ENCODE measurements at regions not wholly inside any gene's neighbourhood (a gene's known extent, or its start where the extent isn't known, plus 50 kb on each side); places are given as distances from the start of the nearest gene placed in this dataset.
"Not testable (repeated sequence)": the region's sequence is repeated elsewhere in the genome, so short reads cannot be mapped to it uniquely, and the experiment has no call there.

DNA sequence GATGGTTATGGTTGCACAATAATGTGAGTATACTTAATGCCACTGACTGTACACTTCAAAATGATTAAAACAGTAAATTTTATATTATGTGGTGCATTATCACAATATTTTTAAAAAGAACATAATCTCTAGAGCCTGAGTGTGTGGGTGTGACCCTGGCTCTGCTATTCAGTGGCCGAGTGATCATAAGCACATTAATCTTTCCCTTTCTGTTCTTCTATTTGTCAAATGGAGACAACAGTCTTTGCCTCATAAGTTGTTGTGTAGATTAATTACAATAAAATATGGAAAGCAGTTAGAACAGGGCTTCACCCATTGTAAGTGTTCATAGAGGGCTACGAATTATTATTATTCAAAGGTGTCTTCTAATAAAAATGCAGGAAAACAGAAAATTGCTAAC, 548.6 kb downstream of the HTR1B start:
- H3K27ac Mint-ChIP-seq, result no peak overlapping the region
- H3K4me3 Mint-ChIP-seq, result no peak overlapping the region
- H3K4me3 ChIP-seq (ENCODE audit: low read length in 2 of 2), result no peak overlapping the region
- intact Hi-C loops (cut with micrococcal nuclease), result no loop called here
- ChIA-PET CTCF (ENCODE audit: partially characterized antibody) (no interaction called here), POLR2A (ENCODE audit: partially characterized antibody) (no interaction called here)
- no peaks in the 10 kb centered on the region for H3K27me3 Mint-ChIP-seq
- H3K36me3 Mint-ChIP-seq, result no peaks in the 10 kb centered on the region
- no peaks in the 10 kb centered on the region for H3K27me3 ChIP-seq (ENCODE audit: insufficient read depth, low read length)
- H3K9me3 ChIP-seq (ENCODE audit: control insufficient read depth in 1 of 2, low read length in 2 of 2), result no peaks in the 10 kb centered on the region
- no peak for DNase-seq
- H3K36me3 ChIP-seq (ENCODE audit: insufficient read depth, low read length), result no peaks in the 10 kb centered on the region
- no peak overlapping the region for H3K27ac ChIP-seq (ENCODE audit: low read depth, low read length)
- no peaks in the 10 kb centered on the region for H3K4me1 ChIP-seq (ENCODE audit: insufficient read depth, low read length)
- peaks cover 0 to 6% (median 0%) of the 10 kb centered on the region in 8 donors for H3K9me3 Mint-ChIP-seq
- no peaks in the 10 kb centered on the region for H3K4me1 Mint-ChIP-seq

GRCh38 chr6:76905541-76905940, 557.8 kb downstream of the HTR1B start:
- H3K4me1 ChIP-seq (ENCODE audit: insufficient read depth, low read length); H3K36me3 ChIP-seq (ENCODE audit: insufficient read depth, low read length); H3K4me3 Mint-ChIP-seq; H3K27ac Mint-ChIP-seq; H3K27me3 ChIP-seq (ENCODE audit: insufficient read depth, low read length); H3K36me3 Mint-ChIP-seq; CTCF ChIA-PET (ENCODE audit: partially characterized antibody); H3K9me3 ChIP-seq (ENCODE audit: control insufficient read depth in 1 of 2, low read length in 2 of 2); H3K27ac ChIP-seq (ENCODE audit: low read depth, low read length); POLR2A ChIA-PET (ENCODE audit: partially characterized antibody); DNase-seq; H3K27me3 Mint-ChIP-seq; intact Hi-C loops (cut with micrococcal nuclease); H3K4me1 Mint-ChIP-seq; H3K4me3 ChIP-seq (ENCODE audit: low read length in 2 of 2): not testable (repeated sequence)
- peaks cover 0 to 11% (median 4%) of the 10 kb centered on the region in 8 donors for H3K9me3 Mint-ChIP-seq

GRCh38 chr6:76892542-76892941, 570.7 kb downstream of the HTR1B start:
- Mint-ChIP-seq H3K27ac (no peak overlapping the region), H3K36me3 (no peaks in the 10 kb centered on the region), H3K9me3 (peaks cover 1 to 27% (median 10%) of the 10 kb centered on the region in 8 donors), H3K4me3 (no peak overlapping the region), H3K4me1 (no peaks in the 10 kb centered on the region), H3K27me3 (no peaks in the 10 kb centered on the region)
- Histone ChIP-seq H3K4me3 (ENCODE audit: low read length in 2 of 2) (no peak overlapping the region), H3K4me1 (ENCODE audit: insufficient read depth, low read length) (no peaks in the 10 kb centered on the region), H3K36me3 (ENCODE audit: insufficient read depth, low read length) (no peaks in the 10 kb centered on the region), H3K9me3 (ENCODE audit: control insufficient read depth in 1 of 2, low read length in 2 of 2) (no peaks in the 10 kb centered on the region), H3K27ac (ENCODE audit: low read depth, low read length) (no peak overlapping the region), H3K27me3 (ENCODE audit: insufficient read depth, low read length) (no peaks in the 10 kb centered on the region)
- DNase-seq, result no peak
- POLR2A ChIA-PET (ENCODE audit: partially characterized antibody), result no interaction called here
- CTCF ChIA-PET (ENCODE audit: partially characterized antibody), result no interaction called here
- intact Hi-C loops (cut with micrococcal nuclease), result no loop called here

GRCh38 chr6:76888351-76888750, 574.9 kb downstream of the HTR1B start:
- ChIA-PET CTCF (ENCODE audit: partially characterized antibody) (no interaction called here), POLR2A (ENCODE audit: partially characterized antibody) (no interaction called here)
- Histone ChIP-seq H3K9me3 (ENCODE audit: control insufficient read depth in 1 of 2, low read length in 2 of 2) (no peaks in the 10 kb centered on the region), H3K4me3 (ENCODE audit: low read length in 2 of 2) (no peak overlapping the region), H3K4me1 (ENCODE audit: insufficient read depth, low read length) (no peaks in the 10 kb centered on the region), H3K36me3 (ENCODE audit: insufficient read depth, low read length) (no peaks in the 10 kb centered on the region), H3K27me3 (ENCODE audit: insufficient read depth, low read length) (no peaks in the 10 kb centered on the region), H3K27ac (ENCODE audit: low read depth, low read length) (no peak overlapping the region)
- no peaks in the 10 kb centered on the region for H3K27me3 Mint-ChIP-seq
- peaks cover 0 to 17% (median 2%) of the 10 kb centered on the region in 8 donors for H3K9me3 Mint-ChIP-seq
- no peaks in the 10 kb centered on the region for H3K36me3 Mint-ChIP-seq
- H3K4me1 Mint-ChIP-seq, result no peaks in the 10 kb centered on the region
- no peak for DNase-seq
- H3K27ac Mint-ChIP-seq, result no peak overlapping the region
- intact Hi-C loops (cut with micrococcal nuclease), result no loop called here
- H3K4me3 Mint-ChIP-seq, result no peak overlapping the region

DNA sequence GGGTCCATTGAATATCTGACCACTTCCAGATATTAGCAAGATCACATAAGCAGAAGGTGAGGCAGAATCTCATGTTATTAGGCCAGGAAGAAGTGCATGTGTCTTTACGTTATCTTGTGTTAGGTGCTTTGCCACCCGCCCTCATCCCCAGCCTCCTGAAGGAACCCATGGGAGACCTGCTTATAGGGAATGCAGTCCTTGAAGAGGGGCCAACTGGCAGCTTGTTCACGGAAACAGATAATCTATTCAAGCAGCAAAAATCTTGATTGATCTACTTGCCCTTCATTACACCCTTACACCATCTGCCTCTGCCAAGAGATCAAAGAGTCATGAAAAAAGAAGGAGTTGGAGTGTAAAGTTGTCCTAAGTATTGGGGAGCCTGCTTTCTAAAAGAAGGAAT, 576.4 kb downstream of the HTR1B start:
- no peak for DNase-seq
- no peaks in the 10 kb centered on the region for H3K4me1 ChIP-seq (ENCODE audit: insufficient read depth, low read length)
- H3K36me3 ChIP-seq (ENCODE audit: insufficient read depth, low read length), result no peaks in the 10 kb centered on the region
- no peaks in the 10 kb centered on the region for H3K27me3 ChIP-seq (ENCODE audit: insufficient read depth, low read length)
- no peaks in the 10 kb centered on the region for H3K9me3 ChIP-seq (ENCODE audit: control insufficient read depth in 1 of 2, low read length in 2 of 2)
- ChIA-PET POLR2A (ENCODE audit: partially characterized antibody) (no interaction called here), CTCF (ENCODE audit: partially characterized antibody) (no interaction called here)
- no peaks in the 10 kb centered on the region for H3K4me1 Mint-ChIP-seq
- H3K27ac ChIP-seq (ENCODE audit: low read depth, low read length), result no peak overlapping the region
- H3K36me3 Mint-ChIP-seq, result no peaks in the 10 kb centered on the region
- H3K27me3 Mint-ChIP-seq, result no peaks in the 10 kb centered on the region
- intact Hi-C loops (cut with micrococcal nuclease), result no loop called here
- H3K4me3 Mint-ChIP-seq, result no peak overlapping the region
- H3K9me3 Mint-ChIP-seq, result peaks cover 0 to 19% (median 3%) of the 10 kb centered on the region in 8 donors
- no peak overlapping the region for H3K27ac Mint-ChIP-seq
- no peak overlapping the region for H3K4me3 ChIP-seq (ENCODE audit: low read length in 2 of 2)

DNA sequence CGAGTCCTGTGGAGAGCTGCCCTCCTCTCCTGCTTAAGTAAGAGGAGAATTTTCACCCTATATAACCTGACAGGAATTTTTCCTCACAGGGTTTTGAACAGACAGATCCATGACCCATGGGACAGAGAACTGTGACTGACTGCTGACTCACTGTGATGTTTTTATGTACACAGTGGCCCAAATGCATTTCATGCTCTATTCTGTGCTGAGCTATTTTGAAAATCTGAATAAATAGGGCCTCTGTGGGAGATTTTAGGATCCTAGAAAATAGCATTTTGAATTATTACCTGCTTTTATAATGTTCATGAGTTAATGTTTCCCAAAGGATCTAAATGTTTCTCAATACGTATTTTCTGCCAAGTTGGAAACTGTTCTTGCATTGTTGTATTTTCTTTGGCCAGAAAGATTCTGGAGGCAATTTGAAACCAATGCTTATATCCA, 577.4 kb downstream of the HTR1B start:
- no peak overlapping the region for H3K27ac Mint-ChIP-seq
- ChIA-PET POLR2A (ENCODE audit: partially characterized antibody) (no interaction called here), CTCF (ENCODE audit: partially characterized antibody) (no interaction called here)
- no peaks in the 10 kb centered on the region for H3K27me3 Mint-ChIP-seq
- no peak overlapping the region for H3K4me3 Mint-ChIP-seq
- Histone ChIP-seq H3K4me3 (ENCODE audit: low read length in 2 of 2) (no peak overlapping the region), H3K4me1 (ENCODE audit: insufficient read depth, low read length) (no peaks in the 10 kb centered on the region), H3K36me3 (ENCODE audit: insufficient read depth, low read length) (no peaks in the 10 kb centered on the region), H3K27ac (ENCODE audit: low read depth, low read length) (no peak overlapping the region), H3K27me3 (ENCODE audit: insufficient read depth, low read length) (no peaks in the 10 kb centered on the region), H3K9me3 (ENCODE audit: control insufficient read depth in 1 of 2, low read length in 2 of 2) (no peaks in the 10 kb centered on the region)
- intact Hi-C loops (cut with micrococcal nuclease), result no loop called here
- H3K36me3 Mint-ChIP-seq, result no peaks in the 10 kb centered on the region
- peaks cover 0 to 19% (median 3%) of the 10 kb centered on the region in 8 donors for H3K9me3 Mint-ChIP-seq
- DNase-seq, result no peak
- H3K4me1 Mint-ChIP-seq, result no peaks in the 10 kb centered on the region

- Histone ChIP-seq H3K27me3 (ENCODE audit: insufficient read depth, low read length) (no peaks in the 10 kb centered on the region), H3K4me1 (ENCODE audit: insufficient read depth, low read length) (no peaks in the 10 kb centered on the region), H3K9me3 (ENCODE audit: control insufficient read depth in 1 of 2, low read length in 2 of 2) (no peaks in the 10 kb centered on the region), H3K27ac (ENCODE audit: low read depth, low read length) (no peak overlapping the region), H3K4me3 (ENCODE audit: low read length in 2 of 2) (no peak overlapping the region), H3K36me3 (ENCODE audit: insufficient read depth, low read length) (no peaks in the 10 kb centered on the region)
- peaks cover 0 to 25% (median 4%) of the 10 kb centered on the region in 8 donors for H3K9me3 Mint-ChIP-seq
- H3K27me3 Mint-ChIP-seq, result no peaks in the 10 kb centered on the region
- no peaks in the 10 kb centered on the region for H3K36me3 Mint-ChIP-seq
- DNase-seq, result no peak
- no peak overlapping the region for H3K4me3 Mint-ChIP-seq
- H3K27ac Mint-ChIP-seq, result no peak overlapping the region
- ChIA-PET POLR2A (ENCODE audit: partially characterized antibody) (no interaction called here), CTCF (ENCODE audit: partially characterized antibody) (no interaction called here)
- intact Hi-C loops (cut with micrococcal nuclease), result no loop called here
- H3K4me1 Mint-ChIP-seq, result no peaks in the 10 kb centered on the region
Observed at GRCh38 chr6:76881414-76881813, 581.9 kb downstream of the HTR1B start.

DNA sequence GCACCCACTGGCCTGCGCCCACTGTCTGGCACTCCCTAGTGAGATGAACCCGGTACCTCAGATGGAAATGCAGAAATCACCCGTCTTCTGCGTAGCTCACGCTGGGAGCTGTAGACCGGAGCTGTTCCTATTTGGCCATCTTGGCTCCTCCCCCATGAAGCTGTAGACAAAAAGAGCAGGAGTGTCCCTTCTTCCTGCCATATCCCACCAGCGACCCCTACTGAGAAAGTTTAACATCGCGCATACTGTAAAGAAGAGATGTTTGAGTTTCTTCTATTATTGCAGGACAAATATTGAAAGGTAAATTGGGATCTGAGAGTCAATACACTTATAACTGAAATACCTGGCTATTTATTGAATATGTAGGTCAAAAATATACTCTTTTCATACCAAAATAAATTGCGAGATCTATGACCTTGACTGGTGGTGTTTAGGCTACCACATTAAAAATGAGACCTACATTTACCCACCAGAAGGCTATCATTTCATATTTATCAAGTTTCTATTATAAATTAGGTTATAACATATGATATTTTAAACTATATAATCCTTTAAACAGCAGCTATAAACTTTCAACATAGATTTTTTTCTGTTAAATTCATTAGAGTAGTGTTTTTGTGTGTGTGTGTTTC, 586.3 kb downstream of the HTR1B start:
- Histone ChIP-seq H3K27me3 (ENCODE audit: insufficient read depth, low read length) (no peaks in the 10 kb centered on the region), H3K36me3 (ENCODE audit: insufficient read depth, low read length) (no peaks in the 10 kb centered on the region), H3K4me1 (ENCODE audit: insufficient read depth, low read length) (no peaks in the 10 kb centered on the region), H3K9me3 (ENCODE audit: control insufficient read depth in 1 of 2, low read length in 2 of 2) (no peaks in the 10 kb centered on the region), H3K27ac (ENCODE audit: low read depth, low read length) (no peak overlapping the region), H3K4me3 (ENCODE audit: low read length in 2 of 2) (no peak overlapping the region)
- intact Hi-C loops (cut with micrococcal nuclease), result no loop called here
- CTCF ChIA-PET (ENCODE audit: partially characterized antibody), result no interaction called here
- H3K27ac Mint-ChIP-seq, result no peak overlapping the region
- no peak overlapping the region for H3K4me3 Mint-ChIP-seq
- POLR2A ChIA-PET (ENCODE audit: partially characterized antibody), result no interaction called here
- no peak for DNase-seq
- no peaks in the 10 kb centered on the region for H3K4me1 Mint-ChIP-seq
- H3K36me3 Mint-ChIP-seq, result no peaks in the 10 kb centered on the region
- H3K27me3 Mint-ChIP-seq, result no peaks in the 10 kb centered on the region
- H3K9me3 Mint-ChIP-seq, result peaks cover 0 to 21% (median 7%) of the 10 kb centered on the region in 8 donors

All from CD4-positive, alpha-beta memory T cell (primary cell).